ENCODE measurements at regions not wholly inside any gene's neighbourhood (a gene's known extent, or its start where the extent isn't known, plus 50 kb on each side); places are given as distances from the start of the nearest gene placed in this dataset.

- H2BK120ac ChIP-seq (ENCODE audit: low read depth, low read length): no peak overlapping the region
- intact Hi-C loops (cut with micrococcal nuclease): no loop called here
- no peak overlapping the region for H4K91ac ChIP-seq (ENCODE audit: insufficient read depth, low read depth, low read length)
- ATAC-seq (ENCODE audit: low read depth) (no peak), DNase-seq (no peak)
- no peak overlapping the region for H3K56ac ChIP-seq (ENCODE audit: extremely low read depth, insufficient read depth, low read length)
- H3K27me3 ChIP-seq (ENCODE audit: control insufficient read depth, insufficient read depth, low read length): peaks cover 2% of the 10 kb centered on the region; the same call in 1 of the 2 replicates
- no peak overlapping the region for H3K9ac ChIP-seq (ENCODE audit: low read depth, low read length)
- POLR2A ChIA-PET (ENCODE audit: unreplicated experiment): no interaction called here
- no peak for TF ChIP-seq NFE2L2 (IDR thresholded peaks at IDR 0.05; ENCODE audit: low read depth, low read length)
- no peak for TF ChIP-seq RFX5 (IDR thresholded peaks at IDR 0.05; ENCODE audit: low read depth, low read length)
- TF ChIP-seq POLR2A (IDR thresholded peaks at IDR 0.05; ENCODE audit: low read depth, low read length): no peak
- no peak for TF ChIP-seq RAD21 (IDR thresholded peaks at IDR 0.05; ENCODE audit: low read length)
- TF ChIP-seq FOS (IDR thresholded peaks at IDR 0.05; ENCODE audit: low read depth, low read length): no peak
- no peak for TF ChIP-seq MAZ (IDR thresholded peaks at IDR 0.05; ENCODE audit: borderline replicate concordance, low read depth, low read length)
- no peak for TF ChIP-seq ELK1 (IDR thresholded peaks at IDR 0.05; ENCODE audit: borderline replicate concordance, low read depth, low read length)
- no peak for TF ChIP-seq BHLHE40 (IDR thresholded peaks at IDR 0.05; ENCODE audit: low read depth, low read length)
- TF ChIP-seq MAFK (IDR thresholded peaks at IDR 0.05; ENCODE audit: low read depth, low read length): no peak
- no peak for TF ChIP-seq CEBPB (IDR thresholded peaks at IDR 0.05; ENCODE audit: low read depth, low read length)
- TF ChIP-seq CTCF (conservative IDR thresholded peaks at IDR 0.05; ENCODE audit: low read depth, low read length): no peak
- no peak for TF ChIP-seq RCOR1 (IDR thresholded peaks at IDR 0.05; ENCODE audit: insufficient replicate concordance, low read length)
- TF ChIP-seq SMC3 (IDR thresholded peaks at IDR 0.05; ENCODE audit: low read depth, low read length): no peak
- TF ChIP-seq MXI1 (IDR thresholded peaks at IDR 0.05; ENCODE audit: borderline replicate concordance, low read depth, low read length): no peak
- no peak for TF ChIP-seq USF2 (IDR thresholded peaks at IDR 0.05; ENCODE audit: low read depth, low read length)
- no peak for TF ChIP-seq CHD1 (IDR thresholded peaks at IDR 0.05; ENCODE audit: low read depth, low read length)
- no peak overlapping the region for H3K18ac ChIP-seq (ENCODE audit: low read depth, low read length)
- no peak overlapping the region for H2BK5ac ChIP-seq (ENCODE audit: low read depth, low read length, poor library complexity, severe bottlenecking)
- H3K9me3 ChIP-seq (ENCODE audit: control insufficient read depth, insufficient read depth, low read length): 0 out of 2 replicates have a peak, but pooled peaks cover 2% of the 10 kb centered on the region
- H3K9me1 ChIP-seq (ENCODE audit: insufficient read depth, low read length): no peaks in the 10 kb centered on the region
- H3K23ac ChIP-seq (ENCODE audit: low read depth, low read length): no peak overlapping the region
- 80% methylated on average over 5 of the region's 15 CpGs; no CpG with 5 or more reads in 1 of the 2 experiments for WGBS, 2 experiments (ENCODE audit: extremely low coverage in 2 of 2, insufficient read length in 1 of 2)
- no peak overlapping the region for H2AFZ ChIP-seq (replicated peaks; ENCODE audit: low read length, poor library complexity)
- no peak overlapping the region for H2AK9ac ChIP-seq (replicated peaks; ENCODE audit: low read depth, low read length, poor library complexity)
- H3K79me1 ChIP-seq (ENCODE audit: low read depth in 1 of 2, low read length in 2 of 2): no peaks in the 10 kb centered on the region
- H3K27ac ChIP-seq (ENCODE audit: insufficient read depth, low read length): no peak overlapping the region
- no peak overlapping the region for H4K8ac ChIP-seq (ENCODE audit: low read depth in 2 of 2, low read length in 2 of 2)
- no peak overlapping the region for H3K4me3 ChIP-seq (ENCODE audit: insufficient read depth, low read depth, low read length)
- H2BK15ac ChIP-seq (ENCODE audit: low read depth, low read length): no peak overlapping the region
- H3K14ac ChIP-seq (replicated peaks; ENCODE audit: low read depth, low read length): no peak overlapping the region
- no peak overlapping the region for H2BK20ac ChIP-seq (ENCODE audit: low read depth, low read length)
- no peak overlapping the region for H3K4me2 ChIP-seq (ENCODE audit: low read depth, low read length)
- no peak overlapping the region for H4K5ac ChIP-seq (ENCODE audit: low read depth, low read length)
- in situ Hi-C loops (cut with MboI; ENCODE audit: low sequenced_read_pairs): no loop called here
- no peaks in the 10 kb centered on the region for H4K20me1 ChIP-seq (ENCODE audit: insufficient read depth, low read length)
- no peaks in the 10 kb centered on the region for H3K36me3 ChIP-seq (ENCODE audit: control insufficient read depth, insufficient read depth, low read length)
- CTCF ChIA-PET: interaction anchor here (0.6 kb wide), 1 partner anchor 116 kb away, joined by 3 read pairs; no protein-coding TSS in a partner anchor
- no peak overlapping the region for H3K4ac ChIP-seq (ENCODE audit: low read depth, low read length)
- H2AK5ac ChIP-seq (ENCODE audit: low read depth, low read length): no peak overlapping the region
- BruUV-seq (replicated peaks): no TSS peak
- dilution Hi-C loops (cut with HindIII; ENCODE audit: low sequenced_read_pairs, unreplicated experiment): no loop called here
- H3K4me1 ChIP-seq (ENCODE audit: control insufficient read depth, insufficient read depth, low read length): no peaks in the 10 kb centered on the region
Measured at GRCh38 chr11:11717064-11717725, 95.4 kb upstream of the GALNT18 start.

Measured in IMR-90 (cell line).